ELF-1 (cell line): ENCODE measurements at regions not wholly inside any gene's neighbourhood (a gene's known extent, or its start where the extent isn't known, plus 50 kb on each side); places are given as distances from the start of the nearest gene placed in this dataset.

Experiments used
- DNase-seq: peaks from one replicate; pipeline ENCODE4 v3.0.0-alpha.2; 2016; ENCODE audit warnings: low read depth, low spot score

- no peak for DNase-seq
Measured at GRCh38 chr20:9981829-9982228, 53.0 kb upstream of the ANKEF1 start.

GRCh38 chr20:9978397-9979004 is 56.3 kb upstream of the ANKEF1 start:
- DNase-seq: peak; percentile 34

GRCh38 chr20:9977629-9978028 is 57.2 kb upstream of the ANKEF1 start:
- DNase-seq: no peak

- no peak for DNase-seq
Measured at GRCh38 chr20:9974324-9974723, 60.5 kb upstream of the ANKEF1 start.

DNA sequence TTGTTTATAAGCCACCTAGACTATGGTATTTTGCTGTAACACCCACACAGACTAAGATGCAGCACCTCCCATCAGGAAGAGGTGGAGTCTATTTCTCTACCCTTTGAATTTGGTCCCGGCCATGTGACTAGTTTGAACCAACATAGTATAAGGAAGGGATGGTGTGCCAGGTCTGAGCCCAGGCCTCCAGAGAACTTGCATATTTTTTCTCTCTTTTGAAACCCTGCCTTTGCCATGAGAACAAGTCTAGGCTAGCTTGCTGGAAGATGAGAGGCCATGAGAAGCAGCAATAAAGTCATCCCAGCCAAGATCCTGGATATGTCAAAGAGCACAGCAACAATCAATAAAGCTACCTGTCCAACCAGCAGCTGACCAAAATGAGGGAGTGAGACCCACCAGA is 63.0 kb upstream of the ANKEF1 start:
- no peak for DNase-seq

DNA sequence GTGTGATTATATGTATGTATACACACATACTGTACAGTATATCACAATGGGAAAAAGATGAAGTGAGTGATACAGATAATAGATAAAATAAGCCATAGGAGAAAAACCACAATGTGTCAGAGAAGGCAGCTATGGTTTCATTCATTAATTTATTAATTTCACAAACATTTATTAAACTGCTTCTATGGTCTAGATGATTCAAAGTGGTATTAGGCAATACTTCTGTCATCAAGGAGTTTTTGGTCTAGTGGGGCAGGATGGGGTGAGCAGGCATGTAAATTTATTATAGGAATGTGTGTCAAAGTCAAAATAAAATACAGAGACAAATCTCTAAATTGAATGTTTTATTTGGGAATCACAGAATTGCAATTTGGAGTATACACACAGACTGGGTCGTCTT is 65.2 kb upstream of the ANKEF1 start:
- no peak for DNase-seq

- no peak for DNase-seq
Measured at GRCh38 chr20:9968015-9968414, 66.8 kb upstream of the ANKEF1 start.

DNA sequence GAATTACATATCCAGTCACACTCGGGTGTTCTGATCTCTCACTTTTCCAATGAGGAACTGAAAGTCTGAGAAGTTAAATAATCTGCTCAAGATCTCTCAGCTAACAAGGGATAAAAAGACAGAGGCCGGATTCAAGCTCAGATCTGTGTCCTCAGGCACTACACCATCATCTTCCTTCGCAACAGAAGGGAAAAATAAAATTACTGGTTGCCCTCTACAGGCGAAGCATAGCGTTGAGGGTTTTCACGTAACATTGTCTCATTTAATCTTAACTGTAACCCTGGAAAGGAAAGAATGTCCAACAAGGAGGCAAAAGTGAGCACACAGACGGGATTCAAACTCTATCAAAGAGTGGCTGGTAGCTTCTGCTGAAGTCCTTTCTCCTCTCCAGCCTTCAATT is 67.8 kb upstream of the ANKEF1 start:
- DNase-seq: no peak

DNA sequence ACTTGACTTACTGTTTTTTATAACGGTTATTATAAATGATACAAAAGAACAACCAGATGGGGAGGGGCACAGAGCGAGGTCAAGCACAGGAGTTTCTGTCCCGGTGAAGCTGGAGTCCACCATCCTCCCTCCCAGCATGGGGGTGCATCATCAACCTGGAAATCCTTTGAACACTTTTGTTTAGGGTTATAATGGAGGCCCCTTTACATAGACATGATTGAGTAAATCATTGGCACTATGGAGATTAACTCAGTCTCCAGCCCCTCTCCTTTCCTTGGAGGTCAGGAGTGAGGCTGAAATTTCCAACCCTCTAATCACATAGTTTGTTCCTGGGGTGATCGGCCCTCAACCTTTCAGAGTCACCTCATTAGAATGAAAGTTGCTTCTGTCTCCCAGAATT is 71.8 kb upstream of the ANKEF1 start:
- DNase-seq: no peak

DNA sequence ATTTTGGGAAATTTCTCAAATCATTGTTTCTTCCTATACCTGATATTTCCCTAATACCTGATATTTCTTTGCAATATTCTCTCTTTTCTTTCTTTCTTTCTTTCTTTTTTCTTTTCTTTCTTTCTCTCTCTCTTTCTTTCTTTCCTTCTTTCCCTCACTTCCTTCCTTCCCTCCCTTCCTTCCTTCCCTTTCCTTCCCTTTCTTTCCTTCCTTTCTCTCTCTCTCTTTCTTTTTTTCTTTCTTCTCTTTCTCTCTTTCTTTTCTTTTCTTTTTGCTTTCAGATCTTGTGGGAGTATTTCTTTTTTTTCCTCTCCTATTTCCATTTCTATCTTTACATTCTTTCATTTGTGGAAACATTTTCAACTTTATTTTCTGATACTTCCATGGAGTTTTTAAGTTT is 76.1 kb upstream of the ANKEF1 start:
- DNase-seq: no peak

GRCh38 chr20:9955646-9956045 is 79.1 kb upstream of the ANKEF1 start:
- DNase-seq: no peak

DNA sequence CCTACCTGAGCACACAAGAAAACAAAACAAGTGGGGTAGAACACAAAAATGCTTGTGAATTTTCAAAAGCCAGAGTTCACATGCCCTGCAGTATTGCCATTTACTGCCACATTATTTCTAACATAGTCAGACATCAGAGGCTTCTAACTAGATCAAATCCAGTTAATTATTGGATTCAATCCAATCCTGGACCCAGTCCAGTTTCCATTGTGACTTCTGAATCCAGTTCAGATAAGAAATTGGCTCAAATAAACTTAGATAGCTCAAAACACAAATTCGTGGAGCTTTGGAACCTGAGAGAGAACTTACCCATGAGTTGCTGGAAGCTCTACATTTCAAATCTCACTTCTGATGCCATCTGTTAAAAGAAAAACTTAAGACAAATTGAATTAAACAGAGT is 85.2 kb upstream of the ANKEF1 start:
- DNase-seq: no peak

DNA sequence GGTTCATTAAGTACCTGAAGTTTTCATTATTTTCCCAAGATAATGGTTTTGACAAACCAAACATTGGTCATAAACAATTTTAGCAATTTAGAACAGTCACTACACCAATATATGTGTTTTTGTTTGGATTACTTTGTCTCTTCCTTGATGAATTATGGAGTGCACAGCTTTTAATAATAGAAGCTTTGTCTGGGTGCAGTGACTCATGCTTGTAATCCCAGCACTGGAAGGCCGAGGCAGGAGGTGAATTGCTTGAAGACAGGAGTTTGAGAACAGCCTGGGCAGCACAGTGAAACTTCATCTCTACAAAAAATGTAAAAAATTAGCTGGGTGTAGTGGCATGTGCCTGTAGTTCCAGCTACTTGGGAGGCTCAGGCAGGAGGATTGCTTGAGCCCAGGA is 89.4 kb upstream of the ANKEF1 start:
- DNase-seq: no peak

GRCh38 chr20:9942736-9943135 is 92.1 kb upstream of the ANKEF1 start:
- DNase-seq: no peak

GRCh38 chr20:9940329-9940728 is 94.5 kb upstream of the ANKEF1 start:
- no peak for DNase-seq

GRCh38 chr20:9939231-9939630 is 95.6 kb upstream of the ANKEF1 start:
- no peak for DNase-seq

DNA sequence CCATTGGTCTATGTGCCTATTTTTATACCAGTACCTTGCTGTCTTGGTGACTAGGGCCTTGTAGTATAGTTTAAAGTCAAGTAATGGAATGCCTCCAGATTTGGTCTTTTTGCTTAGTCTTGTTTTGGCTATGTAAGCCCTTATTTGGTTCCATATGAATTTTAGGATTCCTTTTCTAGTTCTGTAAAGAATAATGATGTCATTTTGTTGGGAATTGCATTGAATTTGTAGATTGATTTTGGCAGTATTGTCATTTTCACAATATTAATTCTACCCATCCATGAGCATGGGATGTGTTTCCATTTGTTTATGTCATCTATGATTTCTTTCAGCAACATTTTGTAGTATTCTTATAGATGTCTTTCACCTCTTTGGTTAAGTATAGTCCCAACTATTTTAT is 96.4 kb upstream of the PAK5 start:
- DNase-seq: no peak

DNA sequence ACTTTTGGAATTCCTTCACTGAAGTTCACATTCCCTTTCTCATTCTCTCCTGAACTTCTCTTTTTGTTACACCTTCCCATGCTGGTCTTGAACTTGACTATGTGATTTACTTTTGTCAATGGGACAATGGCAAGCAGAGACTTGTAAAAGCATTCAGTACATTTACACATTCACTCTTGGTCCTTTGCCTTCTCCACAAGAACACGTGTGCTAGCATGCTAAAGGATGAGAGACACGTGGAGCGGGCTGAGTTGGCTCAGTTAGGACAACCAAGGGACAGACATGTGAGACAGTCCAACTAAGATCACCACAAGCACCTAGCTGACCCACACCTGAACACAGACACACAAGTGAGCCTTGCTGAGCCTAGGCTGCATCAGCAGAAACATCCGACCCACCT is 91.3 kb upstream of the PAK5 start:
- DNase-seq: no peak

DNA sequence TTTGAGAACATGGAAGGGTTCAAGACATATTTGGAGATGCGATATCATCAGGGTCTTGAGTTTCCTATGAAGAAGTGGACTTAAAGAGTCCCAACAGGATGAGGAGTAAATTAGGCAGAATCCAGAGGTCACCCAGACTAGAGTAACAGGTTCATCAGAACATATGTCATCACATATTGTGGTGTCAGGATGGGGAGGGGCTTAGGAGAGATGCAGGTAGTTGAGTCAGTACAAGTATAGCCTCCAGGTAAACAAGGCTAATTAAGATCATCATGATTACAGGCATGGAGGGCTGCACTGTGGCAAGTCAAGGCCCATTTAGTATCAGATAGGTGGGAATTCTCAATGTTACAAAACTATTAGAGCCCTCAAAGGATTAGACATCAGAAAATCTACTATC is 90.1 kb upstream of the PAK5 start:
- DNase-seq: no peak

DNA sequence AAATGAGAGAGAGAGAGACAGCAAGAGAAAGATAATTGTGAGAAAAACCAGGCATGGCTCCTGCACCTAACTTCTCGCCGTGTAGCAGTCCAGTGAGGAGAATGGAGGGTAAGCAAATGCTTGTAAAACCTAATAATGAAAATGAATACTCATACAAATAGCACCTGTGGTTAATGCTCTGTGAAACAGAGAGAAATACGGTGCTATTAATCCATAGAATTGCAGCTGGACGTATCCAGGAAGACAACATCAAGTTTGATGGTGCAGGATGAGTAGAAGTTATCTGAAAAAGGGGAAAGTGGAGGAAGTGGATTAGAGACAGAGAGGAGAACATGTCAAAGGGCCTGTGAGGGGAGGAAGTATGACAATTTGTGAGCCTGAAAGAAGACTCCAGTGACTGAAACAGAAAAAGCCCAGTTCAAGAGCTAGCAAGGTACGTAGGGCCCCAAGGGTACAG is 89.4 kb upstream of the PAK5 start:
- DNase-seq: no peak

GRCh38 chr20:9927224-9927623 is 88.3 kb upstream of the PAK5 start:
- no peak for DNase-seq

GRCh38 chr20:9926476-9926875 is 87.6 kb upstream of the PAK5 start:
- no peak for DNase-seq

GRCh38 chr20:9926007-9926406 is 87.1 kb upstream of the PAK5 start:
- no peak for DNase-seq

- no peak for DNase-seq
Measured at GRCh38 chr20:9923648-9924047, 84.8 kb upstream of the PAK5 start.
